Stimulated activated CD8-positive, alpha-beta memory T cell treated with anti-CD3 and anti-CD28 coated beads, Interleukin-15, amount 100 ng/mL, for 48 hours (primary cell): ENCODE measurements at regions not wholly inside any gene's neighbourhood (a gene's known extent, or its start where the extent isn't known, plus 50 kb on each side); places are given as distances from the start of the nearest gene placed in this dataset.

Experiments
- DNase-seq, 2 donors: peaks; one replicate each; pipeline ENCODE4 v3.0.0-alpha.2; 2020; ENCODE audit warnings: low read depth in 2 of 2

- no peak for DNase-seq
Observed at GRCh38 chr4:14681330-14681729, 321.0 kb upstream of the CPEB2 start.

GRCh38 chr4:14693728-14694127, 308.6 kb upstream of the CPEB2 start:
- DNase-seq = no peak

- no peak for DNase-seq
Observed at GRCh38 chr4:14695095-14695845, 307.0 kb upstream of the CPEB2 start.

- no peak for DNase-seq
Observed at GRCh38 chr4:14700083-14700482, 302.2 kb upstream of the CPEB2 start.

- no peak for DNase-seq
Observed at GRCh38 chr4:14700544-14700943, 301.7 kb upstream of the CPEB2 start.

- DNase-seq = no peak
Observed at GRCh38 chr4:14701389-14701788, 300.9 kb upstream of the CPEB2 start.

GRCh38 chr4:14701896-14702295, 300.4 kb upstream of the CPEB2 start:
- no peak for DNase-seq

GRCh38 chr4:14708574-14708973, 293.7 kb upstream of the CPEB2 start:
- DNase-seq = no peak

- DNase-seq = no peak
Observed at GRCh38 chr4:14711259-14711658, 291.0 kb upstream of the CPEB2 start.

- no peak for DNase-seq
Observed at GRCh38 chr4:14716691-14717090, 285.6 kb upstream of the CPEB2 start.

- DNase-seq = no peak
Observed at GRCh38 chr4:14719053-14719452, 283.2 kb upstream of the CPEB2 start.

- DNase-seq = no peak
Observed at GRCh38 chr4:14726441-14726840, 275.8 kb upstream of the CPEB2 start.

GRCh38 chr4:14726877-14727361, 275.4 kb upstream of the CPEB2 start:
- DNase-seq = no peak

- DNase-seq = no peak
Observed at GRCh38 chr4:14729282-14730000, 272.8 kb upstream of the CPEB2 start.

GRCh38 chr4:14742054-14742453, 260.2 kb upstream of the CPEB2 start:
- no peak for DNase-seq

GRCh38 chr4:14743172-14743571, 259.1 kb upstream of the CPEB2 start:
- DNase-seq = no peak

GRCh38 chr4:14743601-14744000, 258.7 kb upstream of the CPEB2 start:
- DNase-seq = no peak

- DNase-seq = no peak
Observed at GRCh38 chr4:14744346-14744745, 257.9 kb upstream of the CPEB2 start.

GRCh38 chr4:14749910-14750309, 252.4 kb upstream of the CPEB2 start:
- no peak for DNase-seq

GRCh38 chr4:14752341-14753046, 249.8 kb upstream of the CPEB2 start:
- DNase-seq = no peak

- no peak for DNase-seq
Observed at GRCh38 chr4:14767142-14767541, 235.1 kb upstream of the CPEB2 start.

- DNase-seq = no peak
Observed at GRCh38 chr4:14768449-14768848, 233.8 kb upstream of the CPEB2 start.

- no peak for DNase-seq
Observed at GRCh38 chr4:14769993-14770392, 232.3 kb upstream of the CPEB2 start.
